Fibroblast of the aortic adventitia (primary cell): ENCODE measurements at regions not wholly inside any gene's neighbourhood (a gene's known extent, or its start where the extent isn't known, plus 50 kb on each side); places are given as distances from the start of the nearest gene placed in this dataset.

Source experiments
- DNase-seq: peaks from one replicate; pipeline ENCODE4 v3.0.0-alpha.2; 2010; ENCODE audit warnings: low read depth
- H3K4me3 ChIP-seq: 2 replicates; pipeline ENCODE4 v1.5.1; 2011; ENCODE audit warnings: low read depth, mild to moderate bottlenecking, control low read depth, low read length, moderate library complexity
- CTCF ChIP-seq: IDR thresholded peaks from 2 replicates; pipeline ENCODE4 v1.5.1; 2011; ENCODE audit warnings: mild to moderate bottlenecking, low read length, control low read depth, inconsistent platforms; ENCODE audit not compliant: insufficient read depth

DNA sequence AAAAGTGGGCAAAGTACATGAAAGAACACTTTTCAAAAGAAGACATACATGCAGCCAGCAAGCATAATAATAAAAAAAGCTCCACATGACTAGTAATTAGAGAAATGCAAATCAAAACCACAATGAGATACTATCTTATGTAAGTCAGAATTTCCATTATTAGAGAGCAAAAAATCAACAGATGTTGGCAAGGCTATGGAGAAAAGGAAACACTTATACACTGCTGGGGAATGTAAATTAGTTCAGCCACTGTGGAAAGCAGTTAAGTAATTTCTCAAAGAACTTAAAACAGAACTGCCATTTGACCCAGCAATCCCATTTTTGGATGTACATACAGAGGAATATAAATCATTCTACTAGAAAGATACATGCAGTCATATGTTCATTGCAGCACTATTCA is 360.7 kb downstream of the NSUN3 start:
- TF ChIP-seq CTCF: no peak
- peak; percentile 43 for DNase-seq
- H3K4me3 ChIP-seq: no peak overlapping the region

DNA sequence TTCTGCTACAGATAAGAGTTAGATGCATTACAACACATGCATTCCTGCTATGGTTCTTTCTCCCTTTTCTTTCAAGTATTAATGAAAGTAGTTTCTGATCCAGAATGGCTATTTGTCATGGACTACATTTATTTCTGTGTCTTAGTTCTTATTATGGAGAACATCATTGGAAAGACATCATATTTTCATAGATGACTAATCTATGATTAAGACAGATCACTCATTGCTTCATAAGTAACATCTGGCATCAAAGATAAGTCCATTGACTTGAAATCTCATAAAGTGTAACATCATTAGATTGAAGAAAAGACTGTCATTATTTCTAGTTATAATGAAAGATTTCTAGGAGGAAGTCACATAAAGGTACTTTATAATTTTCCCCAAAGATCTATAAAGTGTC is 366.7 kb downstream of the NSUN3 start:
- H3K4me3 ChIP-seq: no peak overlapping the region
- TF ChIP-seq CTCF: no peak
- DNase-seq: peak; percentile 16

DNA sequence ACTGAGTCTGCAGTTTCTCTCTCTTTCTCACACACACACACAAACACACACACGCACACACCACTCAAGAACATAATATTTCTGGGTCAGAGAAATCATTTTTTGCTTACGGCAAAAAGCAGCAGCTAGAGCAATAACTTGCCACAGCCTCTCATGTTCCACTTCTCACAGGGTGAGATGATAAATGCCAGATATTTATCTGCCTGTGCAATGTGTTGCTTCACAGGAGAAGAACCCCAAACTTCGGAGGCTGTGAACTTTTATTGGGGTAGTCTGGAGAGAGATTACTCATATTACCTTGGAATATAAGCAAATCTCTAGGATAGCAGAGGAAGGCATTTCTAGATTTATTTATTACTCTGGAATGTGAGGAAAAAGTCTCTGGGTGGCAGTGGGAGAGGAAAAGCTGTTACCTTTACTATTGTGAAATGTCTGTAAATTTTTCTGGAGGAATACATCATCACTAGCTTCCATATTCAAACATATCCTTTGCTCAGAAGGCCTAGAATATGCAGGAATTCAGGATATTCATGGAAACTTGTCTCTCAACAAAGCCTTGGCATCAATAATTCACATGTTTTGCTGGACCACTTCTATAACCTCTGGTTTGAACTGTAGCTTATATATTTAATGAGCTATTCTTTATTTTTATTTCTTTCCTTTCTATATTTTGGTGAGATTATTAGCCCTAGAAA is 369.2 kb downstream of the NSUN3 start:
- peak; percentile 48 for DNase-seq
- TF ChIP-seq CTCF: no peak

GRCh38 chr3:94433811-94434210 is 370.9 kb downstream of the NSUN3 start:
- no peak overlapping the region for H3K4me3 ChIP-seq
- TF ChIP-seq CTCF: no peak
- DNase-seq: peak; percentile 43

More for the DNA sequence above, 369.2 kb downstream of the NSUN3 start:
- H3K4me3 ChIP-seq: no peak overlapping the region

- peak; percentile 89 for DNase-seq
- H3K4me3 ChIP-seq: no peak overlapping the region
- TF ChIP-seq CTCF: no peak
Observed at GRCh38 chr3:94440767-94441493, 378.1 kb downstream of the NSUN3 start.

- DNase-seq: no peak
- no peak for TF ChIP-seq CTCF
Observed at GRCh38 chr3:94441494-94441847, 378.6 kb downstream of the NSUN3 start.

More at GRCh38 chr3:94441494-94441847, 378.6 kb downstream of the NSUN3 start:
- H3K4me3 ChIP-seq: no peak overlapping the region
